Stimulated activated effector memory CD8-positive, alpha-beta T cell treated with anti-CD3 and anti-CD28 coated beads, Interleukin-12 subunit alpha, Interleukin-12 subunit beta, amount 100 ng/mL, for 72 hours (primary cell): ENCODE measurements at regions not wholly inside any gene's neighbourhood (a gene's known extent, or its start where the extent isn't known, plus 50 kb on each side); places are given as distances from the start of the nearest gene placed in this dataset.

Experiments
- ATAC-seq: fragments of 150-1000 bp; cut with Tn5 transposase; 2 replicates; pipeline ENCODE4 v1.10.0; 2021
- DNase-seq, 2 donors: peaks; one replicate each; pipeline ENCODE4 v3.0.0; 2021 to 2022; ENCODE audit warnings: low spot score in 2 of 2
- H3K27ac Mint-ChIP-seq: one replicate; pipeline ENCODE4 v1.8.0; 2022; ENCODE audit warnings: mild to moderate bottlenecking, mixed read lengths
- H3K36me3 Mint-ChIP-seq: one replicate; pipeline ENCODE4 v1.8.0; 2022; ENCODE audit warnings: mild to moderate bottlenecking, mixed read lengths
- H3K4me1 Mint-ChIP-seq: one replicate; pipeline ENCODE4 v1.8.0; 2022; ENCODE audit warnings: mixed read lengths
- H3K4me3 Mint-ChIP-seq: one replicate; pipeline ENCODE4 v1.8.0; 2022; ENCODE audit warnings: mild to moderate bottlenecking, mixed read lengths
- H3K9me3 Mint-ChIP-seq: one replicate; pipeline ENCODE4 v1.8.0; 2022; ENCODE audit warnings: mixed read lengths

- Mint-ChIP-seq H3K36me3 (no peaks in the 10 kb centered on the region), H3K4me1 (no peaks in the 10 kb centered on the region)
These were observed 364.3 kb downstream of the TNS1 start for GRCh38 chr2:217638533-217638932.

GRCh38 chr2:217638031-217638430 is 364.8 kb downstream of the TNS1 start:
- DNase-seq, result no peak
- H3K4me3 Mint-ChIP-seq, result no peak overlapping the region
- no peak for ATAC-seq
- no peaks in the 10 kb centered on the region for H3K36me3 Mint-ChIP-seq
- H3K9me3 Mint-ChIP-seq, result no peaks in the 10 kb centered on the region
- no peaks in the 10 kb centered on the region for H3K4me1 Mint-ChIP-seq
- no peak overlapping the region for H3K27ac Mint-ChIP-seq

More at GRCh38 chr2:217638533-217638932, 364.3 kb downstream of the TNS1 start:
- DNase-seq (no peak), ATAC-seq (no peak)
- Mint-ChIP-seq H3K9me3 (no peaks in the 10 kb centered on the region), H3K27ac (no peak overlapping the region), H3K4me3 (no peak overlapping the region)

DNA sequence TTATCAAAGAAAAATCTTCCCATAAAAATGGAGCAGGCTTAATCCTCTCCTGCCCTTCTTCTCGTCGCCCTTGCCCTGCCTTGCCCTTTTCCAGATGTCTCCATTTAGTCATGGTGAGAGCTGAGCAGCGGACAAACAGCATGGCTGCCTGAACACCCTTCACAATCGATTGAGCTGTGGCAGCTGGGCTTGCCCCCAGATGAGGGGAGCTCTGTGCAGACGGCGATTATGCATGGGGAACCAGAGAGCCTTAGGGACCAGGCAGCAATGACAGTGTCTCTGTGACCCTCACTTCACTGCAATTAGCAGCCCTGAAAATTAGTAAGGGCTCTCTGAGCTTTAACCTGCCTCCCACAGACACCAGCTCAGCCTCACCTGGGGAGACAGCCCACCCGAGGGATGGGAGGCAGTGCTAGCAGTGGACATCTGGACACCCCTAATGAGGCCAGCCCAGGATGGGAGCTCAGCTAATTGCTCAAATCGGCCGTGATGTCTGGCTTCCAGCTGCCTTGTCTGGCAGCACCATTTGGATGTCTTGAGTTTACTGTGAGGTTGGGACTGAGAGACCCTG is 365.7 kb downstream of the TNS1 start:
- no peak for ATAC-seq
- Mint-ChIP-seq H3K27ac (no peak overlapping the region), H3K9me3 (no peaks in the 10 kb centered on the region), H3K36me3 (no peaks in the 10 kb centered on the region), H3K4me1 (no peaks in the 10 kb centered on the region), H3K4me3 (no peak overlapping the region)
- no peak for DNase-seq

GRCh38 chr2:217636578-217636977 is 366.2 kb downstream of the TNS1 start:
- no peak for DNase-seq
- H3K27ac Mint-ChIP-seq, result no peak overlapping the region
- H3K9me3 Mint-ChIP-seq, result no peaks in the 10 kb centered on the region
- no peak for ATAC-seq
- no peaks in the 10 kb centered on the region for H3K4me1 Mint-ChIP-seq
- no peak overlapping the region for H3K4me3 Mint-ChIP-seq
- no peaks in the 10 kb centered on the region for H3K36me3 Mint-ChIP-seq

GRCh38 chr2:217634871-217635270 is 367.9 kb downstream of the TNS1 start:
- H3K9me3 Mint-ChIP-seq, result no peaks in the 10 kb centered on the region
- H3K36me3 Mint-ChIP-seq, result no peaks in the 10 kb centered on the region
- no peak for ATAC-seq
- no peaks in the 10 kb centered on the region for H3K4me1 Mint-ChIP-seq
- no peak overlapping the region for H3K27ac Mint-ChIP-seq
- no peak for DNase-seq
- no peak overlapping the region for H3K4me3 Mint-ChIP-seq

DNA sequence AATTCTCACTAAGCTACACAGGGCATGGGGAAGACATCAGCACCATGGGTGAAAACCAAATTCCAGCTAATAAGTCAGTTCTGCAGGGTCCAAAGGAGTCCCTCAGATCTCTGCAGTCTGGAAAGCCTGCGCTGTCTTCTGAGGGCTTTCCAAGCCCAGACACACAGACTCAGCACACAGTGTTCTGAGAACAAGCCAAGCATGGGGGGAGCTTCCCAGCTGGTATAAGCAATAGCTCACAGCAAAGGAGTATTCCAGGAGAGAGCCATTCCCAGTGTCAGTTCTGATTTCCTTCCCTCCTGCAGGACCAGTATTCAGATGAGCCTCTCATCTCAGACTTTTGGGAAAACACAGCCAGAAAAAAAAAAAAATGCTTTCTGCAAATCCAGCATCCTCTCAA is 370.8 kb downstream of the TNS1 start:
- H3K9me3 Mint-ChIP-seq, result no peaks in the 10 kb centered on the region
- H3K27ac Mint-ChIP-seq, result no peak overlapping the region
- no peak overlapping the region for H3K4me3 Mint-ChIP-seq
- DNase-seq, result no peak
- no peaks in the 10 kb centered on the region for H3K4me1 Mint-ChIP-seq
- no peaks in the 10 kb centered on the region for H3K36me3 Mint-ChIP-seq
- peak; percentile 19 for ATAC-seq

- H3K9me3 Mint-ChIP-seq, result no peaks in the 10 kb centered on the region
- H3K4me1 Mint-ChIP-seq, result no peaks in the 10 kb centered on the region
- ATAC-seq, result no peak
- no peak for DNase-seq
- no peak overlapping the region for H3K4me3 Mint-ChIP-seq
- H3K36me3 Mint-ChIP-seq, result no peaks in the 10 kb centered on the region
- H3K27ac Mint-ChIP-seq, result no peak overlapping the region
These were observed 371.7 kb downstream of the TNS1 start for GRCh38 chr2:217631115-217631514.

- H3K9me3 Mint-ChIP-seq, result no peaks in the 10 kb centered on the region
- H3K27ac Mint-ChIP-seq, result no peak overlapping the region
- no peaks in the 10 kb centered on the region for H3K36me3 Mint-ChIP-seq
- H3K4me1 Mint-ChIP-seq, result no peaks in the 10 kb centered on the region
- H3K4me3 Mint-ChIP-seq, result no peak overlapping the region
- DNase-seq (no peak), ATAC-seq (peak; percentile 22)
These were observed 373.4 kb downstream of the TNS1 start for GRCh38 chr2:217629347-217629746.

- H3K4me3 Mint-ChIP-seq, result no peak overlapping the region
- H3K36me3 Mint-ChIP-seq, result no peaks in the 10 kb centered on the region
- H3K4me1 Mint-ChIP-seq, result no peaks in the 10 kb centered on the region
- no peaks in the 10 kb centered on the region for H3K9me3 Mint-ChIP-seq
- H3K27ac Mint-ChIP-seq, result no peak overlapping the region
- ATAC-seq (no peak), DNase-seq (no peak)
These were observed 374.7 kb downstream of the TNS1 start for GRCh38 chr2:217628061-217628460.

DNA sequence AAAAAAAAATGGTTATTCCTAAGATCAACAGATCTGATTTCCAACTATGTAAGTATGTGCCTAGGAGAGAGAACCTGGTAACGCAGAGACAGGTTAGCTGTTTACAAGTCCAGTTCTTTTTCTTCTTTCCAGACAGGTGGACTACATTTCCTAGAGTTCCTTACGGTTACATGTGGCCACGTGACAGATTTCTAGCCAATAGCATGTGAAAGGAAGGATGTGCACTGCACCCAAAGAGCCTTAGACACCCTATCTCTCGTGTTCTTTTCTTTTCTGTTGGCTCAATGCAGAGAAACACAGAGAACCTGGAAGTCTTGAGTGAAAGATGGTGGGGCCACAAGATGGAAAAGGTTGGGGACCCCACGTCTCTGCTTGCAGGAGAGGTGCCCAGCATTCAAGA is 375.9 kb downstream of the TNS1 start:
- Mint-ChIP-seq H3K9me3 (no peaks in the 10 kb centered on the region), H3K4me1 (no peaks in the 10 kb centered on the region), H3K4me3 (no peak overlapping the region), H3K27ac (no peak overlapping the region), H3K36me3 (no peaks in the 10 kb centered on the region)
- DNase-seq (no peak), ATAC-seq (no peak)

DNA sequence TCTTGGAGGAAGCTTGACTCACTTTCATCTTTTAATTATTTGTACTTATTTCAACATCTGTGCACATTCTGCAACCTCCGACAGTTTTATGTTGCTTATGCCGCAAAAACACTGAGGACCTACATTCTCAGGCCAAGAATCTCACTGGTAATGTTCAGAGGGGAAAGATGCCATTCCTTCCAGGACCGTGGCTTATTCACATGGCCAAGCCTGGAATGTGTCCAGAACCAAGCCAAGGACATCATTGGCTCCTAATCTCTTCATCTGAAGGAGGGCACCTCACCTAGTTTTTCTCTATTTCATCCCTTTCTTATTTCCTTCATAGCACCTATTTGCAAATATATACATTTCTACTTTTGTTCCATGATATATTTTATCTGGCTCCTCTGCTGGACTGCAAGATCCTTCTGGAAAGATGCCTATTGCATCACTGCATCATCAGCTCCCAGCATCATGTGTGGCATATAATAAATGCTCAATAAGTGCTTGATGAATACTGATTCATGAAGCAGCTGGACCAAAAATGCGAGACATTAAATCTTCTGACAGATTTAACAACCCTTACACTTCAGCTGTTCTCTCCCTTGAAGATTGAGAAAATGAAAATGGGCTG is 377.1 kb downstream of the TNS1 start:
- Mint-ChIP-seq H3K27ac (no peak overlapping the region), H3K9me3 (no peaks in the 10 kb centered on the region), H3K4me1 (no peaks in the 10 kb centered on the region), H3K36me3 (no peaks in the 10 kb centered on the region), H3K4me3 (no peak overlapping the region)
- no peak for DNase-seq
- ATAC-seq, result no peak

DNA sequence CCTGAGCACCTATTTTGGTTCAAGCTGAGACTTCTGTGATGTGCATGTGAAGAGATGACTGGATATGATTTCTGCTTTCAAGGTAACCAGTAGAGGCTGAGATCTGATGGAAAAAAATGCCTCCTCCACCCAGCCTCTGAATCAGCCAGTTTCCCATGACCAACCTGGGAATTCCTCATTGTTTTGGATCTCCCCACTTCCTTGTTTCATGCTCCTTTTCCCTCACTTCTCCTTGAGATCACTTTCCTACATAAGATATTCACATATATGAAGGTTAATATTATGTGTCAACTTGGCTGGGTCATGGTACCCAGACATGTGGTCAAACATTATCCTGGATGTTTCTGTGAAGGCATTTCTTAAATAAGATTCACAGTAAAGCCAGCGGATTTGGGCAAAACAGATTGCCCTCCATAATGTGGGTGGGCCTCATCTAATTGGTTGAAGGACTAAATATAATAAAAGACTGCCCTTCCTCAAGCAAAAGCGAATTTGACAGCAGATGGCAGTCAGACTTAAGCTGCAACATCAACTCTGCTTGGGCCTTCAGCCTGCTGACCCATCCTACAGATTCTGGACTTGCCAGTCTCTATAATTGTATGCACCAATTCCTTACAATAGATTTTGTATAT is 379.4 kb downstream of the TNS1 start:
- Mint-ChIP-seq H3K27ac (no peak overlapping the region), H3K4me3 (no peak overlapping the region), H3K4me1 (no peaks in the 10 kb centered on the region), H3K9me3 (no peaks in the 10 kb centered on the region), H3K36me3 (no peaks in the 10 kb centered on the region)
- ATAC-seq (no peak), DNase-seq (no peak)

DNA sequence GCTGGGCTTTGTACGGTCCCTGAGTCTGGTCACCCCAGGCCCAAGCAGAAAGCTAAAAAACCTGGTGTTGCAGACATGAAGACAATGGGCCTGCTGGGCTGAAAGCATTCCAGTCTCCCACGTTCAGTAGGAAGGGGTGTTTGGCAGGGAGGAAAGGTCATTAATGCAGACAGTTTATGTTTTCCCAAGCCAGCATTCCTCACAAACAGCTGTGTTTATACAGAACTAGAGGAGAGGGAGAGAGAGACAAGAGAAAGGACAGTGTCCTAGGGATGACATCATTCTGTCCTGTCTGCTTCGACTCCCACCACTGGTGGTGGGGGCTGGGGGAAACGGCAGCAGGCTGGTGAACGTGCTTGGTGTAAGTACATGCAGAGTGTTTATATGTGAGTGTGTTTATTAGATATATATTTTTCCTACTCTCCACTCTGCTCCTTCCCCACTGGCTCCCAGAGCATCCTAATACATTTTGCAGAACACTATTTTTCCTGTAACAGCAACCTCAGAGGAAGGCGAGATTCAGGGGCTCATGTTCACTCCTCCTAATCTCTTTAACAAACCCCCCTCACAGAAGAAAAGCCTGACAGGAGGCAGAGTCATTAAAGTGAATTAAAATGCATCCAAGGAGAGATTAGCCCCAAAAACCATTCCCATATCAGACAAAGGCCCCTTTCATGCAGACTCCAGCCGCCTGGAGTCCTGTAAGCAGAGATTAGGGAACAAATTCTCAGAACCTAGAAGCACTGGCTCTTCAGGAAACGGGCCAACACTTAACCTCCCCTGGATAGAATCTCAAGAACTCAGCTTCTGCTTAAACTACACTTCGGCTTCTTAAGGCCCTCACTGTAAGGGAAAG is 380.4 kb downstream of the TNS1 start:
- no peak for ATAC-seq
- H3K36me3 Mint-ChIP-seq, result no peaks in the 10 kb centered on the region
- H3K4me3 Mint-ChIP-seq, result no peak overlapping the region
- no peaks in the 10 kb centered on the region for H3K4me1 Mint-ChIP-seq
- H3K27ac Mint-ChIP-seq, result no peak overlapping the region
- no peak for DNase-seq
- no peaks in the 10 kb centered on the region for H3K9me3 Mint-ChIP-seq

- Mint-ChIP-seq H3K27ac (no peak overlapping the region), H3K9me3 (no peaks in the 10 kb centered on the region), H3K4me1 (no peaks in the 10 kb centered on the region), H3K4me3 (no peak overlapping the region), H3K36me3 (no peaks in the 10 kb centered on the region)
- ATAC-seq (no peak), DNase-seq (no peak)
These were observed 381.4 kb downstream of the TNS1 start for GRCh38 chr2:217621391-217621801.

DNA sequence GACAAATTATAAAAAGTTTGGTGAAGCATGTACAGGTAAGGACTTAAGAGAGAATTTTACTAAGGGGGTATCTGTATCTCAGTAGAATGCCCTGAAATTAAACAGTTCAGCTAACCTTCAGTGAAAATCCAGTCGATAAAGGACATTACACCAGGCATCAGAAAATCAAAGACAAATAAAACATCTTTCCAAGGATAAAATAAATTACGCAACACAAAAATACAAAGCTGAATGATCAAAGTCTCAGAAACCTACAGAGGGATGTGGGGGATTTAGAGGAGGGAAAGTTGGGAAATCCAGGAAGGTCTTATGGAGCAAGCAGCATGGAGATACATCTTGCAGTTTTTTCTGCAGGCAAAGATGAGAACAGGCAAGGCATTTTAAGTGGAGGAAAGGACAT is 384.1 kb downstream of the TNS1 start:
- H3K36me3 Mint-ChIP-seq, result no peaks in the 10 kb centered on the region
- ATAC-seq (no peak), DNase-seq (no peak)
- H3K4me3 Mint-ChIP-seq, result no peak overlapping the region
- H3K4me1 Mint-ChIP-seq, result no peaks in the 10 kb centered on the region
- no peak overlapping the region for H3K27ac Mint-ChIP-seq
- H3K9me3 Mint-ChIP-seq, result no peaks in the 10 kb centered on the region

GRCh38 chr2:217617616-217618022 is 385.2 kb downstream of the TNS1 start:
- Mint-ChIP-seq H3K27ac (no peak overlapping the region), H3K36me3 (no peaks in the 10 kb centered on the region), H3K4me3 (no peak overlapping the region), H3K4me1 (no peaks in the 10 kb centered on the region), H3K9me3 (no peaks in the 10 kb centered on the region)
- DNase-seq, result no peak
- ATAC-seq, result no peak
